ENCODE measurements at regions not wholly inside any gene's neighbourhood (a gene's known extent, or its start where the extent isn't known, plus 50 kb on each side); places are given as distances from the start of the nearest gene placed in this dataset.

DNA sequence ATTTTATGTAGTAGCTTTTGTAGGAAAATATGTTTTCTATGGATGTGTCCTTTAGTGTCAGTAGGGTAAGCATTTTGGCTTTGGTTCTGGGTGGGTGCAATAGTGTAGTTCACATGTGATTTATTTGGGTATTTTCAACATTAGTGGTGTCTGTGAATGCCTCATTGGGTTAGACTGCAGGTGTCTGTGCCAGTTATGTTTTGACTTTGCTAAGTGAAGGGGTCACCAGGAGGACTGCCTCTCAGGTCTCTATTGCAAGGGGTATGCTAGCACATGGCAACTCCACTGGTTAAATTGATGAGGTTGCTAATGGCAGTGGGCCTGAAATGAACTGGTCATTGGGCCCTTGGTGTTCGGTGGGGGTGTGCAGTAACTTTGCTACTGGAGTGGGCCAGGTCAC is 467.1 kb downstream of the NAF1 start:
- TF ChIP-seq, protein P1, sequence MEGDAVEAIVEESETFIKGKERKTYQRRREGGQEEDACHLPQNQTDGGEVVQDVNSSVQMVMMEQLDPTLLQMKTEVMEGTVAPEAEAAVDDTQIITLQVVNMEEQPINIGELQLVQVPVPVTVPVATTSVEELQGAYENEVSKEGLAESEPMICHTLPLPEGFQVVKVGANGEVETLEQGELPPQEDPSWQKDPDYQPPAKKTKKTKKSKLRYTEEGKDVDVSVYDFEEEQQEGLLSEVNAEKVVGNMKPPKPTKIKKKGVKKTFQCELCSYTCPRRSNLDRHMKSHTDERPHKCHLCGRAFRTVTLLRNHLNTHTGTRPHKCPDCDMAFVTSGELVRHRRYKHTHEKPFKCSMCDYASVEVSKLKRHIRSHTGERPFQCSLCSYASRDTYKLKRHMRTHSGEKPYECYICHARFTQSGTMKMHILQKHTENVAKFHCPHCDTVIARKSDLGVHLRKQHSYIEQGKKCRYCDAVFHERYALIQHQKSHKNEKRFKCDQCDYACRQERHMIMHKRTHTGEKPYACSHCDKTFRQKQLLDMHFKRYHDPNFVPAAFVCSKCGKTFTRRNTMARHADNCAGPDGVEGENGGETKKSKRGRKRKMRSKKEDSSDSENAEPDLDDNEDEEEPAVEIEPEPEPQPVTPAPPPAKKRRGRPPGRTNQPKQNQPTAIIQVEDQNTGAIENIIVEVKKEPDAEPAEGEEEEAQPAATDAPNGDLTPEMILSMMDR (IDR thresholded peaks at IDR 0.05; ENCODE audit: low read depth, low read length), result no peak
- TF ChIP-seq, protein P2, sequence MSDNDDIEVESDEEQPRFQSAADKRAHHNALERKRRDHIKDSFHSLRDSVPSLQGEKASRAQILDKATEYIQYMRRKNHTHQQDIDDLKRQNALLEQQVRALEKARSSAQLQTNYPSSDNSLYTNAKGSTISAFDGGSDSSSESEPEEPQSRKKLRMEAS (IDR thresholded peaks at IDR 0.05; ENCODE audit: low read depth, low read length), result no peak

All from NB4 (cell line).